ENCODE measurements at regions not wholly inside any gene's neighbourhood (a gene's known extent, or its start where the extent isn't known, plus 50 kb on each side); places are given as distances from the start of the nearest gene placed in this dataset.

DNA sequence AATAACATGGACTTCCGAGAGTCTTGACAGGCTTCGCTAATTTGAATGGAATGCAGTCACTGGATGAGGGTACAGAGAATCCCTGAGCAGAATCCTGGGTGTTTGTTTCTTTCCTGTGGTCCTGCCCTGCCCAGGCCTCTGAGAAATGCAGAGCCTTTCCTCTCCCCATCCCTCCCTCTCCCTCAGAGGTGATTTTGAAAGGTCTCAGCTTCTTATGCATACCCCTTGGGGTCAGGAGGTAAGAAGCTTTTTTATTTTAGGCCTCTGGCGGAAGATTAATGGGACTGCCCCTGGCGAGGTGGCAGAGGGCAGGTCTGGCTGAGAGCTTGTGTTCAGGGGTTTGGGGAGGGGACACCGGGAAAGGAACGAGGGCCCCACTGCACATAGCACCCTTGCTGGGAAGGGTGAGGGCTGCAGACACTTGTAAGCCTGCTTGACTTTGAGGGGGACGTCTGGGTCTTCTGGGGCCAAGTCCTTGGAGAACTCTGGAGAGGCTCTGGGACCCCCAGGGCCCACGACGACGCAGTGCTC lies 116.5 kb upstream of the SLC45A1 start (continued):
- no peak for TF ChIP-seq CSRNP3 (CRISPR knock-in tag; IDR thresholded peaks at IDR 0.05)
- TF ChIP-seq, protein P1, sequence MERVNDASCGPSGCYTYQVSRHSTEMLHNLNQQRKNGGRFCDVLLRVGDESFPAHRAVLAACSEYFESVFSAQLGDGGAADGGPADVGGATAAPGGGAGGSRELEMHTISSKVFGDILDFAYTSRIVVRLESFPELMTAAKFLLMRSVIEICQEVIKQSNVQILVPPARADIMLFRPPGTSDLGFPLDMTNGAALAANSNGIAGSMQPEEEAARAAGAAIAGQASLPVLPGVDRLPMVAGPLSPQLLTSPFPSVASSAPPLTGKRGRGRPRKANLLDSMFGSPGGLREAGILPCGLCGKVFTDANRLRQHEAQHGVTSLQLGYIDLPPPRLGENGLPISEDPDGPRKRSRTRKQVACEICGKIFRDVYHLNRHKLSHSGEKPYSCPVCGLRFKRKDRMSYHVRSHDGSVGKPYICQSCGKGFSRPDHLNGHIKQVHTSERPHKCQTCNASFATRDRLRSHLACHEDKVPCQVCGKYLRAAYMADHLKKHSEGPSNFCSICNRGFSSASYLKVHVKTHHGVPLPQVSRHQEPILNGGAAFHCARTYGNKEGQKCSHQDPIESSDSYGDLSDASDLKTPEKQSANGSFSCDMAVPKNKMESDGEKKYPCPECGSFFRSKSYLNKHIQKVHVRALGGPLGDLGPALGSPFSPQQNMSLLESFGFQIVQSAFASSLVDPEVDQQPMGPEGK (CRISPR knock-in tag; IDR thresholded peaks at IDR 0.05; ENCODE audit: borderline replicate concordance): no peak
- TF ChIP-seq ZNF8 (CRISPR knock-in tag; IDR thresholded peaks at IDR 0.05): no peak

DNA sequence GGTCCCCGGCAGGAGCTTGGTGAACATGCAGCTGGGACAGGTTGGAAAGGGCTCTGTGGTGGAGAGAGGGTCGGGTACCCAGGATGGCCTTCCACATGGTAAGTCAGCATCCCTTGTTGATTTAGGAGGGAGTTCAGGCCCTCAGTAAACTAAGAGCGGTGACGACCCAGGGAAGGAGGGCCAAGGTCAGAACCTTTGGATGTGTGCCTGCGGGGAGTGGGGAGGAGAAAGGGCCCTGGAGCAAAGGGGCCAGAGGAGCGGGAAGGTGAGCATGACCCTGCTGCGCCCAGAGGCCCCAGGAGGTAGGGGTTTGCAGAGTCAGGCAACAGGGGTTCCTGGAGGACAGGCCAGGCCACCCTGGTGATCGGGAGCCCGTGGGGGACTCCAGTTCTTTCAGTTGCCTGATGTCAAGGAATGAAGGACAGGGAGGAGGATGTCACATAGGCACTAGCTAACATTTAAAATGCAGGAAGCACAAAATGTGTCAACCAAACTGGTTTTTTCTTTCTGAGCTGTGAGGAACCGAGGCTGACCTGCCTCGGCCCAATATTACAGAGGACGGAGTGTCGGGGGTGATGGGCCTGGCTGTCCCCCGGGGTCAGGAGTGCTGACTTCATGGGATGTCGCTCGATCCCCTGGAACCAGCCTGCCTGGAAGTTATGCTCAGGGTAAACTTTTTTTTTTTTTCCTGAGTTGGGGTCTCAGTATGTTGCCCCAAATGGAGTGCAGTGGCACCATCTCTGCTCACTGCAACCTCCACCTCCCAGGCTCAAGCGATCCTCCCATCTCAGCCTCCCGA lies 117.4 kb upstream of the SLC45A1 start:
- no peak for ATAC-seq
- TF ChIP-seq ZFP3 (CRISPR knock-in tag; IDR thresholded peaks at IDR 0.05) (no peak), BACH2 (CRISPR knock-in tag; IDR thresholded peaks at IDR 0.05; ENCODE audit: borderline replicate concordance) (no peak), CSDC2 (CRISPR knock-in tag; IDR thresholded peaks at IDR 0.05) (no peak), TOX (CRISPR knock-in tag; IDR thresholded peaks at IDR 0.05; ENCODE audit: borderline replicate concordance) (no peak), OSR1 (CRISPR knock-in tag; IDR thresholded peaks at IDR 0.05) (no peak)

DNA sequence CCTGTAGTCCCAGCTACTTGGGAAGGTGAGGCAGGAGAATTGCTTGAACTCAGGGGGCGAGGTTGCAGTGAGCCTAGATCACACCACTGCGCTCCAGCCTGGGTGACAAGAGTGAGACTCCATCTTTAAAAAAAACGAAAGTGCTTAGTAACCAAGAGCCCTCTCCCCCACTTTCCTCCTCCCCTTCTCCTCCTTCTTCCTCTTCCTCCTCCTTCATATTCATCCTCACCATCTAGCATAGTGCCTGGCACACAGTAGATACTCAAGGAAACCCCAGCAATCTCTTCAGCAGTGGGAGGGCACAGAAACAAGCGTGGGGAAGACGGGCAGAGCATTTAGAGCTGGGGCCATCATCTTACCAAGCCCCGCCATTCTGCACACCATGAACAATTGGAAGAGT lies 119.4 kb upstream of the SLC45A1 start:
- TF ChIP-seq POU6F1 (CRISPR knock-in tag; IDR thresholded peaks at IDR 0.05; ENCODE audit: borderline replicate concordance, low read depth): no peak
- TF ChIP-seq ZNF565 (CRISPR knock-in tag; conservative IDR thresholded peaks at IDR 0.05; ENCODE audit: low read depth): no peak
- no peak for TF ChIP-seq BACH2 (CRISPR knock-in tag; IDR thresholded peaks at IDR 0.05; ENCODE audit: borderline replicate concordance)
- no peak for TF ChIP-seq ESRRG (CRISPR knock-in tag; IDR thresholded peaks at IDR 0.05)
- no peak for TF ChIP-seq PPARA (CRISPR knock-in tag; IDR thresholded peaks at IDR 0.05; ENCODE audit: borderline replicate concordance)
- TF ChIP-seq RARB (CRISPR knock-in tag; IDR thresholded peaks at IDR 0.05): no peak
- no peak for TF ChIP-seq SNAI2 (CRISPR knock-in tag; IDR thresholded peaks at IDR 0.05)
- TF ChIP-seq, protein P1 (CRISPR knock-in tag; IDR thresholded peaks at IDR 0.05; ENCODE audit: borderline replicate concordance): no peak
- TF ChIP-seq ISL1 (CRISPR knock-in tag; IDR thresholded peaks at IDR 0.05): no peak
- TF ChIP-seq TSHZ2 (CRISPR knock-in tag; IDR thresholded peaks at IDR 0.05): no peak
- no peak for ATAC-seq

All from SK-N-SH treated with all-trans-retinoic acid at 6 μM for 48 hours (cell line).